ENCODE measurements at regions not wholly inside any gene's neighbourhood (a gene's known extent, or its start where the extent isn't known, plus 50 kb on each side); places are given as distances from the start of the nearest gene placed in this dataset.
A peak's percentile ranks its signal among the peaks of the same experiment; 100 is the strongest.

DNA sequence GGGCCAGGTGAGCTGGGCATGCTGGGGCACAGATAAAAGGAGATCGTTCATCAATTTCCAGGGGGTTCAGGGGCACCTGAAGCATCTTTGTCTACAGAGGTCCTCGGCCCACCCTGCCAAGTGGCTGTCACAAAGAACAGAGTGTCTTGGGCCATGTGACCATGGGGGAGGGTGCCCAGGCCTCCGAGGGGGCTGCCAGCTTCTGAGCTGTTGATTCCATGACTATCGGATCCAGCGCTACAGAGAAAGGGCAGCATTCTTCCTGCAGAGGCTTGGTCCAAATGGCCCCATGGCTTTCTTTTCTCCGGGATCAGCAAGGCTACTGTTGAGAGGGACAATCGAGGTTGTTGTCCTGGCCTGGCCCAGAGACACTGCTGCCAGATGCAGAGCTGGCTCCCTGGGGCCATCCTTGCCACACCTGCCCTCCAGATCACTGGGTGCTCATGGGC, 289.2 kb downstream of the ZSWIM6 start:
- Histone ChIP-seq H3K4me1 (ENCODE audit: control insufficient read depth, insufficient read depth, low read length, poor library complexity, severe bottlenecking) (peaks cover 7% of the 10 kb centered on the region), H3K27ac (ENCODE audit: insufficient read depth, low read length, poor library complexity, severe bottlenecking) (no peak overlapping the region), H3K27me3 (replicated peaks; ENCODE audit: control insufficient read depth, insufficient read depth, low read length, poor library complexity, severe bottlenecking) (peaks cover 10% of the 10 kb centered on the region), H3K36me3 (ENCODE audit: control insufficient read depth, insufficient read depth, low read length) (no peaks in the 10 kb centered on the region), H3K9me3 (ENCODE audit: control insufficient read depth, low read length) (no peaks in the 10 kb centered on the region), H3K4me3 (ENCODE audit: insufficient read depth, low read depth, low read length, poor library complexity, severe bottlenecking) (no peak overlapping the region)
- no peak for DNase-seq

DNA sequence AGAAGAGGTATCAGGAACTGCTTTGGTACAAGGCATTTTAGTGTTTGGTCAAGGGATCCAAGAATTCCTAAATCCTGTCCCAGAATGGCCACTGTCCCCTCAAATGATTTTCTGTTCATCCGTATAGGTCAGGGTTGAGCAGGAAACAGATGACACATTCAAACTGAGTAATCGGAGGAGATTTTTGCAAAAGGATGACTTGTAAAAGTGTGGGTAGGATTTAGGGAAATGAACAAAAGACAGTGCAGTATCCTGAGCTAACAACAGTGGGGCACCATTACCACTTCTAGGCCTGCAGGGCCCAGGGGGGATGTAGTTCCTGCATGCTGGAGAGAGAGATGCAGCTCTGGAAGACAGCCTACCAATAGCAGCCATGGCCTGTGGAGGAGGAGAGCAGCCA, 290.1 kb downstream of the ZSWIM6 start:
- H3K27ac ChIP-seq (ENCODE audit: insufficient read depth, low read length, poor library complexity, severe bottlenecking) = no peak overlapping the region
- H3K27me3 ChIP-seq (replicated peaks; ENCODE audit: control insufficient read depth, insufficient read depth, low read length, poor library complexity, severe bottlenecking) = peaks cover 15% of the 10 kb centered on the region
- peaks cover 7% of the 10 kb centered on the region for H3K4me1 ChIP-seq (ENCODE audit: control insufficient read depth, insufficient read depth, low read length, poor library complexity, severe bottlenecking)
- no peak for DNase-seq
- no peaks in the 10 kb centered on the region for H3K9me3 ChIP-seq (ENCODE audit: control insufficient read depth, low read length)
- no peak overlapping the region for H3K4me3 ChIP-seq (ENCODE audit: insufficient read depth, low read depth, low read length, poor library complexity, severe bottlenecking)
- H3K36me3 ChIP-seq (ENCODE audit: control insufficient read depth, insufficient read depth, low read length) = no peaks in the 10 kb centered on the region

- H3K27ac ChIP-seq (ENCODE audit: insufficient read depth, low read length, poor library complexity, severe bottlenecking) = no peak overlapping the region
- no peak for DNase-seq
- peaks cover 7% of the 10 kb centered on the region for H3K4me1 ChIP-seq (ENCODE audit: control insufficient read depth, insufficient read depth, low read length, poor library complexity, severe bottlenecking)
These were observed 291.5 kb downstream of the ZSWIM6 start for GRCh38 chr5:61623401-61624069.

DNA sequence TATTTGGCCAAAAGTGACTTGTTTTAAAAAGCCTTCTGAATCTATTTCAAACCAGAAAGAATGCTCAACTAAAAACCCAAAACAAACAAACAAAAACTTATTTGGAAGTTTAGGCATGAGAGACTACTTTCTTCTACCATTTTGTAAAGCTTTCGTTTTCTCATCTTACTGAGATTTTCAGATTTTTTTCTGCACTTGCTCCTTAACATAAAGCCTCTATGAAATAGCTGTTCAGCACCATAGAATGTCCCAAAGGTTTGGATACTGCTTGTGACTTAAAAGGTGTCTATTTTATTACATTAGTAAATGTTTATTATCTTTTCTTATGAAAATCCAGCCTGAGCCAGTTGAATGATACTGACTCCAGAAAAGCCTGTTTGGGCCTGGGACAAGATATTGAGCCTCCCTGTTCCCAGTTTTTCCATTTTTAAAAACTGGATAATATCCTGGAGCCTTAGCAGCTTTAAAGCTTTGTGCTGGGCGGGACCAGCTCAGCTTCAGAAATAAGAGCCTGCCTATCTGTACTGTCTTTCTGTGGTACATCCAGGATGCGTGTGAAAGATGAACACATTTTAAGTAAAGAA, 292.6 kb downstream of the ZSWIM6 start:
- Histone ChIP-seq H3K27ac (ENCODE audit: insufficient read depth, low read length, poor library complexity, severe bottlenecking) (no peak overlapping the region), H3K36me3 (ENCODE audit: control insufficient read depth, insufficient read depth, low read length) (no peaks in the 10 kb centered on the region), H3K27me3 (replicated peaks; ENCODE audit: control insufficient read depth, insufficient read depth, low read length, poor library complexity, severe bottlenecking) (peaks cover 20% of the 10 kb centered on the region), H3K4me3 (ENCODE audit: insufficient read depth, low read depth, low read length, poor library complexity, severe bottlenecking) (no peak overlapping the region), H3K9me3 (ENCODE audit: control insufficient read depth, low read length) (no peaks in the 10 kb centered on the region), H3K4me1 (ENCODE audit: control insufficient read depth, insufficient read depth, low read length, poor library complexity, severe bottlenecking) (peaks cover 7% of the 10 kb centered on the region)
- DNase-seq = no peak

More at GRCh38 chr5:61623401-61624069, 291.5 kb downstream of the ZSWIM6 start:
- Histone ChIP-seq H3K27me3 (replicated peaks; ENCODE audit: control insufficient read depth, insufficient read depth, low read length, poor library complexity, severe bottlenecking) (peaks cover 20% of the 10 kb centered on the region), H3K9me3 (ENCODE audit: control insufficient read depth, low read length) (no peaks in the 10 kb centered on the region), H3K4me3 (ENCODE audit: insufficient read depth, low read depth, low read length, poor library complexity, severe bottlenecking) (no peak overlapping the region), H3K36me3 (ENCODE audit: control insufficient read depth, insufficient read depth, low read length) (no peaks in the 10 kb centered on the region)

DNA sequence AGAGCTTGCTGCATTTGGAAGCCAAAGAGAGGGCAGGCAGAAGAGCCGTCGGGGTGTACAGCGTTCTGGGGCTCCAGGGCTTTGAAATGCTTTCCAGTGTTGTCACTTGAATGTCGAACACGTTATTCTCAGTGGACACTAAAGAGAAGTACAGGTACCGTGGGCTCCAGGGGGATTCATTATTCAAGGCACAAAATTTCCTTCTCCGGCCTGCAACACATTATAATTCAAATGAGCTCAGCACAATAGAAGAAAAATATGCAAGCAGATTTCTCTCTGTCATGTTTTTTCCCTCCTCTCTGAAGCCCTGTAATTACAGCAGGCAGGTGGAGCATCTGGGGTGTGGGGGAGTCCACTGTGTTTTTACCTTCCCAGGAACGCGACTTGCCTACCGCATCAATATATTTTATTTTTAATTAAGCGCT, 293.1 kb downstream of the ZSWIM6 start:
- no peak for DNase-seq
- Histone ChIP-seq H3K27ac (ENCODE audit: insufficient read depth, low read length, poor library complexity, severe bottlenecking) (no peak overlapping the region), H3K27me3 (replicated peaks; ENCODE audit: control insufficient read depth, insufficient read depth, low read length, poor library complexity, severe bottlenecking) (peaks cover 20% of the 10 kb centered on the region), H3K4me1 (ENCODE audit: control insufficient read depth, insufficient read depth, low read length, poor library complexity, severe bottlenecking) (peaks cover 7% of the 10 kb centered on the region), H3K9me3 (ENCODE audit: control insufficient read depth, low read length) (no peaks in the 10 kb centered on the region), H3K36me3 (ENCODE audit: control insufficient read depth, insufficient read depth, low read length) (no peaks in the 10 kb centered on the region), H3K4me3 (ENCODE audit: insufficient read depth, low read depth, low read length, poor library complexity, severe bottlenecking) (no peak overlapping the region)

GRCh38 chr5:61625681-61626621, 293.9 kb downstream of the ZSWIM6 start:
- Histone ChIP-seq H3K4me3 (ENCODE audit: insufficient read depth, low read depth, low read length, poor library complexity, severe bottlenecking) (peak overlapping the region; percentile 46), H3K9me3 (ENCODE audit: control insufficient read depth, low read length) (no peaks in the 10 kb centered on the region), H3K27ac (ENCODE audit: insufficient read depth, low read length, poor library complexity, severe bottlenecking) (no peak overlapping the region), H3K36me3 (ENCODE audit: control insufficient read depth, insufficient read depth, low read length) (no peaks in the 10 kb centered on the region), H3K4me1 (ENCODE audit: control insufficient read depth, insufficient read depth, low read length, poor library complexity, severe bottlenecking) (peaks cover 7% of the 10 kb centered on the region), H3K27me3 (replicated peaks; ENCODE audit: control insufficient read depth, insufficient read depth, low read length, poor library complexity, severe bottlenecking) (peaks cover 20% of the 10 kb centered on the region)
- no peak for DNase-seq

GRCh38 chr5:61626639-61627282, 294.7 kb downstream of the ZSWIM6 start:
- H3K4me1 ChIP-seq (ENCODE audit: control insufficient read depth, insufficient read depth, low read length, poor library complexity, severe bottlenecking) = peaks cover 7% of the 10 kb centered on the region
- H3K27me3 ChIP-seq (replicated peaks; ENCODE audit: control insufficient read depth, insufficient read depth, low read length, poor library complexity, severe bottlenecking) = peaks cover 20% of the 10 kb centered on the region
- DNase-seq = no peak
- no peaks in the 10 kb centered on the region for H3K36me3 ChIP-seq (ENCODE audit: control insufficient read depth, insufficient read depth, low read length)
- H3K9me3 ChIP-seq (ENCODE audit: control insufficient read depth, low read length) = no peaks in the 10 kb centered on the region
- H3K27ac ChIP-seq (ENCODE audit: insufficient read depth, low read length, poor library complexity, severe bottlenecking) = no peak overlapping the region
- peak overlapping the region; percentile 46 for H3K4me3 ChIP-seq (ENCODE audit: insufficient read depth, low read depth, low read length, poor library complexity, severe bottlenecking)

DNA sequence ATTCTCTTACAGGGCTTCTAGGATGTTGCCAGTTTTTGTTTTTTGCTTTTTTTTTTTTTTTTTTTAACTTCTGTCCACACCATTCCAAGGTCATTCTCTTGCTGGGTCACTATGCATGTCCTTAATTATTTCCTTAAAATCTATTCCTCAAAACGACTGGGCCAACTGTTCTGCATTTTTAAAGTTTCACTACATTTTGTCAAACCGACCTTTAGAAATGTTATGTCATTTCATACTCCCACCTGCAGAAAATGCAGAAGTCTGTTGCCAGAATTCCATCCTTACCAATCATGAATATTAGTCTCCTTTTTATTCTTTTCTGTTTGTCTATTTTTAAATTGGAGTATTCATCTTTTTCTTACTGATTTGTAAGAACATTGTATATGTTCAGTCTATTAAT, 295.5 kb downstream of the ZSWIM6 start:
- Histone ChIP-seq H3K27me3 (replicated peaks; ENCODE audit: control insufficient read depth, insufficient read depth, low read length, poor library complexity, severe bottlenecking) (peaks cover 20% of the 10 kb centered on the region), H3K9me3 (ENCODE audit: control insufficient read depth, low read length) (no peaks in the 10 kb centered on the region), H3K27ac (ENCODE audit: insufficient read depth, low read length, poor library complexity, severe bottlenecking) (no peak overlapping the region), H3K36me3 (ENCODE audit: control insufficient read depth, insufficient read depth, low read length) (no peaks in the 10 kb centered on the region), H3K4me1 (ENCODE audit: control insufficient read depth, insufficient read depth, low read length, poor library complexity, severe bottlenecking) (peaks cover 7% of the 10 kb centered on the region), H3K4me3 (ENCODE audit: insufficient read depth, low read depth, low read length, poor library complexity, severe bottlenecking) (no peak overlapping the region)
- DNase-seq = no peak

GRCh38 chr5:61630908-61631307, 298.9 kb downstream of the ZSWIM6 start:
- H3K27me3 ChIP-seq (replicated peaks; ENCODE audit: control insufficient read depth, insufficient read depth, low read length, poor library complexity, severe bottlenecking) = peaks cover 14% of the 10 kb centered on the region
- no peaks in the 10 kb centered on the region for H3K9me3 ChIP-seq (ENCODE audit: control insufficient read depth, low read length)
- H3K4me1 ChIP-seq (ENCODE audit: control insufficient read depth, insufficient read depth, low read length, poor library complexity, severe bottlenecking) = peaks cover 1% of the 10 kb centered on the region
- H3K27ac ChIP-seq (ENCODE audit: insufficient read depth, low read length, poor library complexity, severe bottlenecking) = no peak overlapping the region
- H3K4me3 ChIP-seq (ENCODE audit: insufficient read depth, low read depth, low read length, poor library complexity, severe bottlenecking) = no peak overlapping the region
- H3K36me3 ChIP-seq (ENCODE audit: control insufficient read depth, insufficient read depth, low read length) = no peaks in the 10 kb centered on the region
- no peak for DNase-seq

Data from effector memory CD4-positive, alpha-beta T cell (primary cell).